ENCODE measurements at regions not wholly inside any gene's neighbourhood (a gene's known extent, or its start where the extent isn't known, plus 50 kb on each side); places are given as distances from the start of the nearest gene placed in this dataset.

- Histone ChIP-seq H3K4me3 (ENCODE audit: low read length) (no peak overlapping the region), H3K9me3 (ENCODE audit: low read length) (no peaks in the 10 kb centered on the region), H3K79me2 (ENCODE audit: low read length) (no peaks in the 10 kb centered on the region), H3F3A (ENCODE audit: low read length, unreplicated experiment) (no peaks in the 10 kb centered on the region), H3K9ac (ENCODE audit: low read length) (no peak overlapping the region), H2AFZ (ENCODE audit: low read length) (no peak overlapping the region), H3K4me1 (ENCODE audit: insufficient read depth, low read length) (peaks cover 6% of the 10 kb centered on the region; the same call in 1 of the 2 replicates), H3K27ac (ENCODE audit: low read length) (no peak overlapping the region), H3K36me3 (ENCODE audit: low read depth, low read length) (no peaks in the 10 kb centered on the region), H4K20me1 (ENCODE audit: low read length) (no peaks in the 10 kb centered on the region), H3K9me2 (replicated peaks; ENCODE audit: low read length) (no peaks in the 10 kb centered on the region), H3K27me3 (ENCODE audit: low read length) (no peaks in the 10 kb centered on the region), H3K4me2 (ENCODE audit: low read length) (no peak overlapping the region)
- TF ChIP-seq EZH2phosphoT487 (IDR thresholded peaks at IDR 0.05; ENCODE audit: borderline replicate concordance, low read length), result no peak
- TF ChIP-seq EZH2 (IDR thresholded peaks at IDR 0.05; ENCODE audit: low read length, unreplicated experiment), result no peak
- no peak for TF ChIP-seq CTCF (conservative IDR thresholded peaks at IDR 0.05; ENCODE audit: low read depth, low read length)
- POLR2A ChIA-PET (ENCODE audit: unreplicated experiment), result no interaction called here
- no peak for DNase-seq
- BruUV-seq (replicated peaks), result no TSS peak
- CTCF ChIA-PET, result no interaction called here
- intact Hi-C loops (cut with micrococcal nuclease), result no loop called here
- ATAC-seq, result no peak
These were observed 198.0 kb downstream of the MED10 start for GRCh38 chr5:6180231-6180872.

DNA sequence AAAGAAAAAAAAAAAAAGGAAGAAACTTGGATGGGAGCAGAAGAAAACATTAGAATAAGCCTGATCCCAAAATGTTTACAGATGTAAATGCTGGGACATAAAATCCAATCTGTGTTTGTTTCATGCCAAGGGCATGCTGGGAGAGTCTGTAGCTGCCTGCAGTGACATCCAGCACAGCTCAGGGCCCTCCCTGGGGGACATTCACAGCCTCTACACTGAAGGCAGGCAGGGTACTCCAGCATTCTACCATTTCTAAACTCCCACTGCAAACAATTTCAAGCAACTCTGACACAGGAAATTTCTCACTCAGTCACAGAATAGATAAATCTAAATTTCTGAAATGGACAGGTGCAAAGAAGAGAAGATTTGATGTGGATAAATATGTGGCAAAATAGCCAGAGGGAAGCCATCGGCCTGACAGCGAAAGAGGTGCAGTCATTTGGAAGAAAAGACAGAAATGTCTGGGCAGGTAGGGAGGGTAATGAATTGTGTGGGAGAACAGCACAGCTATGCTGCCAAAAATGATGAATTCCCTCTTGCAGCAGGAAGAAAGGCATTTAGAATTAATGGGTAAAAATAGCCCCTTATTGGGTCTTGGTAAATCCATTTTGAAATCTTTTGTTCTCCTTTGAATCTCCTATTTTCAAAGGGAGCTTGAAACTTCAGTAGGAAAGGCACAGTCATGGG, 199.4 kb downstream of the MED10 start:
- CTCF ChIA-PET, result no interaction called here
- no peak overlapping the region for H3K27ac ChIP-seq (ENCODE audit: low read length)
- no peak overlapping the region for H3K9ac ChIP-seq (ENCODE audit: low read length)
- intact Hi-C loops (cut with micrococcal nuclease), result no loop called here
- no peaks in the 10 kb centered on the region for H3K9me2 ChIP-seq (replicated peaks; ENCODE audit: low read length)
- H3K79me2 ChIP-seq (ENCODE audit: low read length), result no peaks in the 10 kb centered on the region
- H2AFZ ChIP-seq (ENCODE audit: low read length), result no peak overlapping the region
- ATAC-seq, result no peak
- DNase-seq, result no peak
- POLR2A ChIA-PET (ENCODE audit: unreplicated experiment), result no interaction called here
- H4K20me1 ChIP-seq (ENCODE audit: low read length), result no peaks in the 10 kb centered on the region
- no peaks in the 10 kb centered on the region for H3K9me3 ChIP-seq (ENCODE audit: low read length)
- H3K36me3 ChIP-seq (ENCODE audit: low read depth, low read length), result no peaks in the 10 kb centered on the region
- BruUV-seq (replicated peaks), result no TSS peak
- no peaks in the 10 kb centered on the region for H3F3A ChIP-seq (ENCODE audit: low read length, unreplicated experiment)
- TF ChIP-seq EZH2phosphoT487 (IDR thresholded peaks at IDR 0.05; ENCODE audit: borderline replicate concordance, low read length), result no peak
- TF ChIP-seq CTCF (conservative IDR thresholded peaks at IDR 0.05; ENCODE audit: low read depth, low read length), result no peak
- TF ChIP-seq EZH2 (IDR thresholded peaks at IDR 0.05; ENCODE audit: low read length, unreplicated experiment), result no peak
- H3K4me1 ChIP-seq (ENCODE audit: insufficient read depth, low read length), result peaks cover 8% of the 10 kb centered on the region; the same call in 1 of the 2 replicates
- no peaks in the 10 kb centered on the region for H3K27me3 ChIP-seq (ENCODE audit: low read length)
- no peak overlapping the region for H3K4me2 ChIP-seq (ENCODE audit: low read length)
- H3K4me3 ChIP-seq (ENCODE audit: low read length), result no peak overlapping the region

- BruUV-seq (replicated peaks), result no TSS peak
- ATAC-seq (no peak), DNase-seq (no peak)
- no peak overlapping the region for H3K9ac ChIP-seq (ENCODE audit: low read length)
- no peaks in the 10 kb centered on the region for H3K9me3 ChIP-seq (ENCODE audit: low read length)
- no peaks in the 10 kb centered on the region for H3K79me2 ChIP-seq (ENCODE audit: low read length)
- CTCF ChIA-PET, result no interaction called here
- H3K4me2 ChIP-seq (ENCODE audit: low read length), result no peak overlapping the region
- TF ChIP-seq EZH2 (IDR thresholded peaks at IDR 0.05; ENCODE audit: low read length, unreplicated experiment) (no peak), EZH2phosphoT487 (IDR thresholded peaks at IDR 0.05; ENCODE audit: borderline replicate concordance, low read length) (no peak), CTCF (conservative IDR thresholded peaks at IDR 0.05; ENCODE audit: low read depth, low read length) (no peak)
- POLR2A ChIA-PET (ENCODE audit: unreplicated experiment), result no interaction called here
- no peaks in the 10 kb centered on the region for H4K20me1 ChIP-seq (ENCODE audit: low read length)
- H3K9me2 ChIP-seq (replicated peaks; ENCODE audit: low read length), result no peaks in the 10 kb centered on the region
- intact Hi-C loops (cut with micrococcal nuclease), result no loop called here
- H3K36me3 ChIP-seq (ENCODE audit: low read depth, low read length), result no peaks in the 10 kb centered on the region
- H2AFZ ChIP-seq (ENCODE audit: low read length), result 0 out of 2 replicates have a peak overlapping the region, but pooled peaks have one; percentile 9
- H3K27me3 ChIP-seq (ENCODE audit: low read length), result no peaks in the 10 kb centered on the region
- no peak overlapping the region for H3K27ac ChIP-seq (ENCODE audit: low read length)
- peaks cover 8% of the 10 kb centered on the region; the same call in 1 of the 2 replicates for H3K4me1 ChIP-seq (ENCODE audit: insufficient read depth, low read length)
- H3K4me3 ChIP-seq (ENCODE audit: low read length), result no peak overlapping the region
- no peaks in the 10 kb centered on the region for H3F3A ChIP-seq (ENCODE audit: low read length, unreplicated experiment)
These were observed 200.4 kb downstream of the MED10 start for GRCh38 chr5:6177926-6178325.

Data from PC-3 (cell line).